ENCODE measurements at regions not wholly inside any gene's neighbourhood (a gene's known extent, or its start where the extent isn't known, plus 50 kb on each side); places are given as distances from the start of the nearest gene placed in this dataset.
A peak's percentile ranks its signal among the peaks of the same experiment; 100 is the strongest.

DNA sequence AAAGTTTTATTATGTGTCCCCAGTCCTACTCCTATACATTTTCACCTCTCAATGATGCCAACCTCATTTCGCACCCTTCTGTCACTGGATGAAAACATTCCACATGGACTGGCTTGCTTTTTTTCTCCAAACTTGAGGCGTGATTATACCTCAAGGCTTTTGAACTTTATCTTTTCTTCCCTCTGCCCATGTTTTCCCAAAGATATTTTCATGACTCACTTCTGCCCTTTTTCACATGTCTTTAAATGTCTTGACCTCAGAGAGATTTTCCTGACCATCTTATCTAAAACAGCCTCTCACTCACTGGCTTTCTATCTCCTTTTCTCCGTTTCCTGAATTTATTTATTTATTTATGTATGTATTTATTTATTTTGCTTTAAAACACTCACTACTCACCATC is 659.0 kb downstream of the PTPRC start:
- DNase-seq, result peak; percentile 14

DNA sequence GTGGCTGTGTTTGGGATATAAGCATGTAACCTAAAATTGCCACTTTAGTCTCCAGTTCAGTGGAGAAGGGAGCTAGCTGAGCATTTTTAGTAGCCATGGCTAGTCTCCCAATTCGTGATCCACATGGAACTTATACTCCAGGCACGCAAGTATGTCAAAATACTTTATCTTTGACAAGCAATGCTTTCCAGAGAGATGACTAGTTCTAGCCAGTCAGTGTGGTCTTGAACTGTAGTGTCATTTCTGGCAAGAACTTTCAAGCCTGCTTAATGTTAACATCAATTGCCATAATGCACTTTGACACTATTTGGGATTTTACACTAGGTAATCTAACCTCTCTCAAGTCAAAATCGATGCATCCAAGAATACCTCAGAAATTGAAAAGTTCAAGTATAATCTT is 660.0 kb downstream of the PTPRC start:
- no peak for DNase-seq

DNA sequence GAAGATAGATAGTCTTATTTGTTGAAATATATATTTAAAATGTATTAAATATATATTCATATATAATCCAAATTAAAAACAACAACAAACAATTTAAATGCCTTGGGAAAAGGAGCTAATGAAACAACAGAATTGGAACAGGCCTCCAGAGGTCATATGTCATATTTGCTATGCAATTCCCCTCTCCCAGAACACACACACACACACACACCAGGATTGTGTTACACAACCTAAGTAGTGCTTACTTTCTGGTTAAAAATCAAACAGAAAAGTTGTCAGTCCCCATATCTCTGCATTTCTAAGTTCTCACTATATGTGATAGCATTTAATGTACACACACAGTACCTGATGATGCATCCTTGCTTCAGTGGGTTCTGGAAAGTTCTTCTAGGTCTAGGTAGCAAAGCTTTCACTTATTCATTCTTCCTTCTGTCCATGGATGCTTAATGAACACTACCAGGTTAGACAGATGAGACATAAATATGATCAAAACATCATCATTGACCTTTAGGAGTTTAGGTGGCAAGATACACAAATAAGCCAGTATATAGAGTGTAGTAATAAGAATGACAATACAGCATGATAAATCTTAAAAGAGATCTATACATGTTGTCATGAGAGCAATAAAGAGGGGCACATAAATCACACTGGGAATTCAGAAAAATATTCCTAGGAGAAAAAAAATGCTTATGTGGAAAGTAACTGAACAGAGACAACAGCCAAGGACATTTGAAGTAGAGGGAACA is 662.8 kb downstream of the PTPRC start:
- no peak for DNase-seq

DNA sequence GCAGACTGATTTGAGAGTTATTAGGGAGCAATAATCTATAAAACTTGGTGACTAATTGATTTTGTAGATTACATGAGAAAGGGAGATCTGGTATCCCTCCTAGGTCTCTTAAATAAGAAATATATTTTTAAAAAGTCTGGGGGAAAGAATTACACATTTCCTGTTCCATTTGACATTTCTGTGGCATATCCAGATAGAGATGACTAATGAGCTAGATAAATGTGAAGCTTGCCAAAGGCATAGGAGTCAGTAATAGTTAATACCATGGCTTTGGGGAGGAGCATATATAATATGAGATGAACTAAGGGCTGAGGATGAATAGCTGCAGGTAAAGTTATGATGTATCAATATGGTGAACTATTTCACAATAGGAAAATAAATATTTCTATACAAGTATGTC is 663.7 kb downstream of the PTPRC start:
- DNase-seq, result peak; percentile 33

DNA sequence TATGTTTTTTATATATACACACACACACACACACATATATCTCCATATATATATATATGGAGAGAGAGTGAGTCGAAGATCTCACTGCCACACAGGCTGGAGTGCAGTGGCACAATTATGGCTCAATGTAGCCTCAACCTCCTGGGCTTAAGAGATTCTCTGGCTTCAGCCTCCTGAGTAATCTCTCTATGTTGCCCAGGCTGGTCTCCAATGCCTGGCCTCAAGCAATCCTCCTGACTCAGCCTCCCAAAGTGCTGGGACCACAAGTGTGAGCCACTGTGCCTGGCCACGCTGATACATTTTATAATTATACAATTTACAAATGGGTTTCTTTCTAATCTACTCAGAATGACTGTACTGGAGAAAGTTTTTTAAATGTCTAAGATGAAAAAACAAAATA is 664.2 kb downstream of the PTPRC start:
- DNase-seq, result no peak

DNA sequence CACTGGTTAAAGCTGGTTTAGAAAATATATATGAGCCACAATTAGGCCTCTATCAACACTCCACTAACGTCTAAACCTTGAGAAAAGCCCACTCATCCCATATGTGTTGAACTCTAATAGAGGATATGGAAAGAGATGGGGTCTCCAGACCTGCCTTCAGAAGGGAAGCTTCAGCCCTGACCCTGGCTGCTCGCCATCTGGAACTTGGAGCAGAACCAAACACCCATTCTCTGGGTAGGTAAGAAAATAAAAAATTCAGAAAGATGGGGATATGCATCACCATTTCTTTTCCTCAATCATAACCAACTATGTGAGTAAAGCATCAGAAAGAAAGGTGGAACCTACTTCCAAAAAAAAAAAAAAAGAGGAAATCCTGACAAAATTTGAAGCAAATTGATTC is 666.2 kb downstream of the PTPRC start:
- no peak for DNase-seq

DNA sequence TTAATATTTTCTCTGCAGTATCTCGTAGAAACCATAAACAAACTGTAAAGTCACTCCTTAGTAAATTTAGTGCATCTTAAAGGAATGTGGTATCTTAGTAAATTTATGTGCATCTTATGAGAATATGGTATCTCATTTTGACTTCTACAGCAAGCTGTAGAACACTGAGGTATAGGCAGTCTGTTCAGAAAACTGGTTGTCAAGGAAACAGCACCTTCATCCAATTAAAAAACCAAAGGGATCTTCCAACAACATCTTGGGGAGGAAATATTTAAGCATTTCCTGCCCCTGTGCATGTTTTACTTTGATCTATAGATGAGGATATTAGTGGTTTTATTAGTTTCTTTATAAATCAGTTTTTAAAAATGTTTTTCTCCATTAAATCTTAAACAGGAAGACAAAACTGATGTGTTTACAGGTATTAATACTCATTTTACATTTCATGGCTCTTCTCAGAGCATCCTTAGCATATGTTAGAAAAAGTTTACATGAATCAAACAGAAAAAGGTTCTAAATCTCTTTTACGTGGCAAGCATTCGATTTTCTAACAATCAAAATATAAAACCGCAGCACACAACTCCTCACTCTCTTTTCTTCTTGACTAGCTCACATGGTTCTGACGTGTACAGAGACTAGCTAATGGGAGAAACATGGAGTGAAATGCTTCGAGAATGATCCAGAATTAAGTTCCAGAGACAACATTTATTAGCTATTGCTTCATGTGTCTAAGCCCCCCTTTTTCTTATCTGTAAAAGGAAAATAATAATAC is 668.8 kb downstream of the PTPRC start:
- DNase-seq, result no peak

DNA sequence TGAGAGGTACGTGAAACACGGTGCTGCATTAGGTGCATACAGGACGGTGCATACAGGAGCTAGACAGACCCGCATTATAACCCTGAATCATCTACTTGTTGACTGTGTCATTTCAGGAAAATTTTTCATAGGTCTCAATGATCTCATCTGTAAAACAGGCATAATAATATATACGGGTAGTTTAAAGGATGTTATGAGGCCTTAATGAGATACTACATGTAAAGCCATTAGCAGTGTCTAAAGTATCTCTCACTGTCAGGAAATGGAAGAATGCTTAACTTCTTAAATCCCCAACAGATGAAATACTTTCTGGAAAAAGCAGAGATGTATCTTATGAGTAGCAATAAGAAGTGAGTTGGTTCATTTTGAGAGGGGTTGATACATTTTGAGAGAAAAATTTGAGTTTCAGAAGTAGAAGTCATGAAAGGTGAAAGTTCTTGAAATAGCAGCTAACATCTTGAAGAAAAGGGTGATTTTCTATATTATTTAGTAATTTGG is 669.6 kb downstream of the PTPRC start:
- no peak for DNase-seq

DNA sequence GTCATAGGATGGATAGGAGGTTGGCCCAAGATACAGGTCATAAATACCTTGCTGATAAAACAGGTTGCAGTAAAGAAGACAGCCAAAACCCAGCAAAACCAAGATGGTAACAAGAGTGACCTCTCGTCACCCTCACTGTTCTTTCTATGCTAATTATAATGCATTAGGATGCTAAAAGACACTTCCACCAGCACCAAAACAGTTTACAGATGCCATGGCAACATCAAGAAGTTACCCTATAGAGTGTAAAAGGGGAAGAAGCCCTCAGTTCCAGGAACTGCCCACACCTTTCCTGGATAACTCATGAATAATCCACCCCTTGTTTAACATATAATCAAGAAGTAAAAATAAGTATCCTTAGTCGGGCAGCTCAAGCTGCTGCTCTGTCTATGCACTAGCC is 671.9 kb downstream of the PTPRC start:
- DNase-seq, result peak; percentile 20

DNA sequence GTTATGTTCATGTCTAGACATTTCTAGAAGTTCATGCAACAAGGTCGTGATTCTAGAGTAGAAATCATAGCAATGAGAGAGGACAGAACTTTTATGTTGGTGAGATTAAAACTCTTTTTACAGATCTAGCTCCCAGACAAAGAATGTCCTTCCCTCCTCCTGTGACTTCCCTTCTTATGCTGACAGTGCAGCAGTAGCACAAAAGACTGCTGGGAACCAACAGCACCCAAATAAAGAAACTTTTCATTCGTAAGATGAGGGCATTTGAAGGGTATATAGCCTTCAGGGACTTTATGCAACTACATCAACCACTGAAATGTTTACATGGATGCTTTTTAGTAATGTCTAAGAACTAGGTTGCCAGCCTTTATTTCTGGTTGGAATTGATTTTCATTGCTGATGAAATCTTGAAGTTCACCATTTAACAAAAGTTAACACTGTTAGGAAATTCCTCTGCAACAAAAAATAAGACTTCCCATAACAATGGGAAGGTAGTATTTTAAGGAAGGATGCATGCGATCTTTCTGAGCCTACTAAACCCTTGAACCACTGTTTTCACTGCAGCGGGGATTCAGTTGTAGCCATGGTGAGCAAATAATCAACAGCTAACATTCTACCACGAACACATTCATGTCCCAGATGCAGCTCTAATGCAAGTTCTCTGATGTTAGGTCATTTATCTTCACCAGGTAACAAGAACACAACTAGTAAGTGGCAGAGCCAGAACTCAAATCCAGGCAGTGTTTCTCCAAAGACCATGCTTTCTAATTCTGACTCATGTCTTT is 672.8 kb downstream of the PTPRC start:
- DNase-seq, result no peak

DNA sequence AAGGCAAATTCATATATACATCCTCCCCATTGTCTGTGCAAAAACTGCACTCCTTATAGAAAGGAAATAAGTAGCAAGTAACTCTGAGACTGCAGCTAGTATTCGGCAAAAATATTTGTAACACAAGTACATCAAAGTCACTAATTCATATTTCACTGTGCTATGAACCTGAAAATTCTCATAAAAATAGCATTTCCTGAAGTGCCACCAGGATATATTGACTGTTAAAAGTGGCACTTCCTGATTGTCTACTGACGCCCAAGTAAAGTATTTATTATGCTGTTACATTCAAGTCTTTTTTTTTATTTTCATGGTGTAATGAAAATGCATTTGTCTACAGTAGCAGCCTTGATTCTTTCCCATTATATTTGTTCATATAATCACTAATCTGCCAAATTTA is 673.8 kb downstream of the PTPRC start:
- no peak for DNase-seq

DNA sequence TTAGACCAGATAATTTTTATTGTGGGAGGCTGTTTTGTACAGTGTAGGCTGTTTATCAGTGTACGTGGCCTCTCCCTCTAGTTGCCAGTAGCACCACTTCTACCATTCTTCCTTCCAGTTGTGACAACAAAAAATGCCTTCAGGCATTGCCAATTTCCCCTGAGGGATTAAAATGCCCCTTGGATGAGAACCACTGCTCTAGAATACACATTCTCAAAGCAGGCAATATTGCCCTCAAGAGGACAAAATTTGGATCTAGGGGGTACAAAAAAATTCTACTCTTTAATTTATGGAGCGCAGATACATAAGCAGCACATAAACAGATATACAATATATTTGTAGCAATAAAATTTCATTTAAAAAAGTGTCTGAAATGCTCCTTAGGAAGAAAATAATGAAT is 674.6 kb downstream of the PTPRC start:
- peak; percentile 10 for DNase-seq

DNA sequence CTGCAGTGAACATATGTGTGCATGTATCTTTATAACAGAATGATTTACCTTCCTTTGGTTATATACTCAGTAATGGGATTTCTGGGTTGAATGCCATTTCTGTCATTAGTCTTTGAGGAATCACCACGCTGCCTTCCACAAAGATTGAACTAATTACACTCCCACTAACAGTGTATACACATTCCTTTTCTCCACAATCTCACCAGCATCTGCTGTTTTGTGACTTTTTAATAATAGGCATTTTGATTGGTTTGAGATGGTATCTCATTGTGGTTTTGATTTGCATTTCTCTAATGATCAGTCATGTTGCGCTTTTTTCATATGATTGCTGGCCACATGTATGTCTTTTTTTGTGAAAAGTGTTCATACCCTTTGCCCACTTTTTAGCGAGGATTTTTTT is 680.5 kb downstream of the PTPRC start:
- no peak for DNase-seq

DNA sequence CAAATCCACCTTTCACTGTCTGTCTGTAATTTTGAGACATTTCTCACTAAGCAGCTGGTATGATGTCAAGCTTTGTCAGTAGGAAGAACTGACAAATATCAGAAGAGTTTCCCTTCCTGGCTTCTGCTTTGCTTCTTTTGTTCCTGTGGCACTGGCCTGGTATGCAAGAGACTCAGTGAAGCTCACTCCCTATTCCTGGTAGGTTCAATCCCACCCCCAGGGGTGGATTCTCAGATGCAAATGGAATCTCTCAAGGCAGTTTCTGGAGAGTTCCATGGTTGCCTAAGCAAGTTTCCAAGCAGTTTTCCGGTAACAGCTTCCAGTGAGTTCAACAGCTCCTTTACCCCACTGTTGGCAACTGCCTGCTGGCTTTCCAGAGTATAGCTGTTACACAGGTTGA is 683.4 kb downstream of the PTPRC start:
- no peak for DNase-seq

DNA sequence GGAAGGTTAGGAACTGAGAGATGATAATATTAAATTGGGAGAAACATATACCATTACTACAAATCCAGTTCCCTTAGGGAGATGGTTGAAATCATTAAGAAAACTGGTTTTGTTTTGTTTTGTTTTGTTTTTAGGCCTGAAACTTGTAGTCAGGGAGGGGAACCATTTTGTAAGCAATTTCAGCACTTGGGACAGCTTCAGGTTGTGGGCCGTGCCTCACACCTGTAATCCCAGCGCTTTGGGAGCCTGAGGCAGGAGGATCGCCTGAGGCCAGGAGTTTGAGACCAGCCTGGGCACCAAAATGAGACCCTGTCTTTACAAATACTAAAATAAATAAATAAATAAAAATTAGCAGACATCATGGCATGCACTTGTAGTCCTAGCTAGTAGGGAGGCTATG is 694.3 kb upstream of the NR5A2 start:
- DNase-seq, result no peak

DNA sequence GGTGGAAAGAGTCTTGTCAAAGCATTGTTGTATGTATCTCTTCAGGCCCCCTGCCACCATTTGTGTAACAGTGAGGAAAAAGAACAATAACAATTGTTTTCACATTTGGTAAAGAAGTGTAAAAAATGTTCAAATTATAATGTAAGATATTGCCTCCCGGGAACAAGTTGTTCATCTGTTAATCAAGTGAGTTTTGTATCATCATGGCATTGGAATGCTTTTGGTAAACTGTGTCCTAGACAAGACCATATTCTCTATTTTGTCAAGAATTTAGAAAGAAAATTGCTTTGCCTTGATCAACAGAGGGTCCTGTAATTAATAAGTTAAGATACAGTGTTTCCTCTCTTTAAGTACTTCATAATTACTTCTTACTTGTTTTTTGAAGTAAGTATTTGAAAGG is 692.0 kb upstream of the NR5A2 start:
- no peak for DNase-seq

DNA sequence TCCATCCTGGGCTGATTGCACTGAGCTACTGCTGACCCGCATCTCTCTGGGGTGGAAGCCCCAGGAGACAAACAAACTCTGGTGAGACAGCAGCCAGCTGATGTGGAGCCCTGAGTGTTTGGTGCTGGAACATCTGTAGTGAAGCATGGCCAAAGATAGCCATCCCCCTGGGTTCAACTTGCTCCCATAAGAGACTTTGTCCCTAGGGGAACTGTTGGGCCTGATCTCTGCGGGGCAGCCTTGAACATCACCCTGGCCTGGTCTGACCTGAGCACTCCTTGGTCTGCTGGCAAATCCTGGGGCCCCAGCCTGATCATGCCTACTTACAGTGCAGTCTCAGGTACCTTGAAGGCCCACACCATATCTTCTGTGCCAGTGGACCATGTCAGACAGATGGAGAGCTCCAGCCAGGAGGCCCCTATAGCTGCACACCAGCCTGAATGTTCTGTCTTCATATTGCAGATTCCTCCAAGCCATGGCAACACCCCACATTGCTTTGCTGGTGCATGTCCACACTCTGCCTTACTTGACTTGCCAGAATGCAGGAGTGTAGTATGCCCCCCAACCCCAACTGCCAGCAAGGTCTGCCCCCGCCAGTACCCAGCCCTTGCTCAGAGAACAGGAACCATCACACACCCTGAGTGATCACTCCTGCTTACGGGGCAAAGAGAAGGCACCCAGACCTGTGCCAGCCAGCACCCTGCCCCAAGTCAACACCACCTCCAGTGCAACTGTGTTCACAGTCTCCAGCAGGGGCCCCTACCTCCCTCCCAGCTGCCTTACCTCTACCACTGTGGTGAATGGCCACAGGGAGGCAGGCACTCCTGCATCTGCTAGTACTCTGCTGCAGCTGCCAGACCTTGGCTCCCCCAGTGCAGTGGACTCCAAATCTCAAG is 690.5 kb upstream of the NR5A2 start:
- DNase-seq, result no peak

DNA sequence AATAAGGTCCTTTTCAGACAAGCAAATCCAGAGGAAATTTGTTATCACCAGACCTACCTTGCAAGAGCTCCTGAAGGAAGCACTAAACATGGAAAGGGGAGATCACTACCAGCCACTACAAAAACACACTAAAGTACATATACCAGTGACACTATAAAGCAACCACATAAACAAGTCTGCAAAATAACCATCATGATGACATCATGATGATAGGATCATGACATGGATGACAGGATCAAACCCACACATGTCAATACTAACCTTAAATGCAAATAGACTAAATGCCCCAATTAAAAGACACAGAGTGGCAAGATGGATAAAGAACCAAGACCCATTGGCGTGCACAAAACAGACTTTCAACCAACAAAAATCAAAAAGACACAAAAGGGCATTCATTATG is 688.8 kb upstream of the NR5A2 start:
- DNase-seq, result no peak

DNA sequence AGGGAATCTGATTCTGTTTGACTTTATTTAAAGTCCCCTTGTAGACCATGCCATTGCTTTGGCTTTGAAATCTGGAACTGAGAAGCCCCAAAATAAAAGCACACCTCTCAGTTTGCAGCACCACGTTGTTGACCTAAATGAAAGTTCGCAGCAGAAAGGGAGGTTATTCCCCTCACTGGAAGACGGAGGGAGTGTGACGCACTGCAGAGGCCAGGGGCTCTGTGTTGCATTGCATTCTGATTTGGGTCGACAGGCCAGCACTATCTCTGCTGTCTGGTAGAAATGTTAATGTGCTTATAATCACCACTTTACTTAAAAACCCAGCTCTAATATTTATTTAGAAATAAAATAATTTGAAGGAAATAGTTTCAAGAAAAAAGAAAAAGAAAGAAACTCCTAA is 675.2 kb upstream of the NR5A2 start:
- DNase-seq, result no peak

DNA sequence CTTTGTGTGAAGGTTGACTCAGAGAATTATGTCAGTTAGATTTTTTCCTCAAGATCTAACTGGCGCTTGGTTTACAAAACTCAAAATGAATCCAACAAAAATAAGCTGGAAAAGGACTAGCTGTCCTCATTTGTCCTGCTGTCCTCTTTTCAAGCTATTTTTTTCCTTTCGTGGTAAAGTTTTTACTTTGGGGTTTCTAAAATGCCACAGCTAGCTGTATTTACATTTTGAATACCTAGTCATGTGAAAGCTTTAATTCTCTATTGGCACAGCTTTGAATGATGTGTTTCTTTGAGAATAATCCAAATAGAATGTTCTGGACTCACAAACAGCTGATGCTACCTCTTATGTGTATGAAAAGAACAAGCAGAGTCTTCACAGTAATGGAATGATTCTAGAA is 673.6 kb upstream of the NR5A2 start:
- no peak for DNase-seq

DNA sequence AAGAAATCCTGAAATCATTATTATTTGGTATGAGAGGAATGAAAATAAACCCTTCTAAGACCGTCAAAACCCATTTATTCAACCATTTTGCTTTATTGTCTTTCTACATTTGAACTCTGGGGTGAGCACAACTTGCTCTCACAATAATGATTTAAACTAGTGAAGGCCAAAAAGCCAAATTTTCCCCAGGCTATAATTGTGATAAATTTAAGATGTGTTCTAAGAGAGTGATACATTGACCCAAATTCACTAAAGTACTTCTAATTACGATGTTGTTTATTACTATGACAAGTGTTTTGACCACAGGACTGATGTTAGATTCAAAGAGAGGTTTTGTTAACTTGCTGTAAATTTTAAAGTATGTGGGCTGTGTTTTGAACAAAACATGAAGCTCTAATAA is 670.9 kb upstream of the NR5A2 start:
- DNase-seq, result no peak

DNA sequence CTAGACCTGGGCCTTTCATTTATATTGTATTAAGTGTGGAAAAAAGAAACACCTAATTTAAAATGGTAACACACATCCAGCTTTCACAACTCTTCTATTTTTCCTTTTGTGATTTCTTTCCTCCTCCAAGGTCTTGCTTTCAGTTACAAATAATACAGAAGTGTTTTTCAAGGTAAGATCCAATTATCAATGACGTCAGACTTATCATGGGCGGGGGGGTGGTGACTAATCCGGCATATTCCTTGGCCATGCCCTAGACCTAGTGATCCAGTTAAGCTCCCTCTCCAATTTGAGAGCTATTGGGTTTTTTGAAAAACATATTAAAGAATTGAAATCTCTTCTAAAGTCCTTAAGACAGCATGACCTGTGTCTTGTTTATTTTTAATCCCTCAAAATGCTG is 669.9 kb upstream of the NR5A2 start:
- no peak for DNase-seq

DNA sequence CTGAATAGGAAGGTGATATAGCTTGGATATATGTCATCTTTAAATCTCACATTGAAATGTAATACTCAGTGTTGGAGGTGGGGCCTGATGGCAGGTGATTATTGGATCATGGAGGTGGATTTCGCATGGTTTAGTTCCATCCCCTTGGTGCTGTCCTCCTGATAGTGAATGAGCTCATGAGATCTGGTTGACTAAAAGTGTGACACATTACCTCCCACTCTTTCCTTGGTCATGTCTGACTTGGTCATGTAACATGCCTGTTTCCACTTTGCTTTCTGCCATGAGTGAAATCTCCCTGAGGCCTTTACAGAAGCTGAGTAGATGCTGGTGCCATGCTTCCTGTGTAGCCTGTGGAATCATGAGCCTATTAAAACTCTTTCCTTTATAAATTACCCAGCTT is 664.5 kb upstream of the NR5A2 start:
- no peak for DNase-seq

Data from hematopoietic multipotent progenitor cell treated with erythropoietin and hydrocortisone succinate and interleukin-3 and kit ligand, for 4 days (in vitro differentiated cells).